ENCODE measurements at regions not wholly inside any gene's neighbourhood (a gene's known extent, or its start where the extent isn't known, plus 50 kb on each side); places are given as distances from the start of the nearest gene placed in this dataset.

GRCh38 chr14:37726708-37727107 lies 131.3 kb downstream of the TTC6 start:
- ATAC-seq: no peak
- intact Hi-C loops (cut with DNase I): no loop called here
- no peaks in the 10 kb centered on the region for H3K9me3 ChIP-seq
- no peak for TF ChIP-seq CTCF (IDR thresholded peaks at IDR 0.05)
- DNase-seq: no peak
- H3K27me3 ChIP-seq: no peaks in the 10 kb centered on the region
- no peaks in the 10 kb centered on the region for H3K36me3 ChIP-seq
- no peak overlapping the region for H3K27ac ChIP-seq
- H3K4me3 ChIP-seq: no peak overlapping the region
- H3K4me1 ChIP-seq: no peaks in the 10 kb centered on the region

GRCh38 chr14:37729218-37729617 lies 133.8 kb downstream of the TTC6 start:
- DNase-seq (no peak), ATAC-seq (no peak)
- Histone ChIP-seq H3K4me1 (no peaks in the 10 kb centered on the region), H3K9me3 (peaks cover 0 to 3% (median 0%) of the 10 kb centered on the region in 11 donors), H3K36me3 (no peaks in the 10 kb centered on the region), H3K4me3 (no peak overlapping the region), H3K27me3 (no peaks in the 10 kb centered on the region), H3K27ac (no peak overlapping the region)
- no peak for TF ChIP-seq CTCF (IDR thresholded peaks at IDR 0.05)
- intact Hi-C loops (cut with DNase I): no loop called here
- 85 to 89% methylated on average over 2 of the region's 2 CpGs for WGBS, 2 donors

- Histone ChIP-seq H3K27me3 (no peaks in the 10 kb centered on the region), H3K4me1 (no peaks in the 10 kb centered on the region), H3K27ac (no peak overlapping the region), H3K9me3 (peaks cover 0 to 3% (median 0%) of the 10 kb centered on the region in 11 donors), H3K36me3 (no peaks in the 10 kb centered on the region), H3K4me3 (no peak overlapping the region)
- 46 to 55% methylated on average over 4 of the region's 4 CpGs for WGBS, 2 donors
- ATAC-seq: no peak
- no peak for DNase-seq
- no peak for TF ChIP-seq CTCF (IDR thresholded peaks at IDR 0.05)
- intact Hi-C loops (cut with DNase I): no loop called here
Observed at GRCh38 chr14:37731094-37731493, 135.7 kb downstream of the TTC6 start.

GRCh38 chr14:37745657-37746056 lies 150.2 kb downstream of the TTC6 start:
- H3K27ac ChIP-seq: no peak overlapping the region
- no peaks in the 10 kb centered on the region for H3K36me3 ChIP-seq
- no peaks in the 10 kb centered on the region for H3K9me3 ChIP-seq
- no peaks in the 10 kb centered on the region for H3K27me3 ChIP-seq
- no peak for ATAC-seq
- intact Hi-C loops (cut with DNase I): no loop called here
- WGBS, 2 donors: 73 to 75% methylated on average over 2 of the region's 2 CpGs
- TF ChIP-seq CTCF (IDR thresholded peaks at IDR 0.05): no peak
- no peaks in the 10 kb centered on the region for H3K4me1 ChIP-seq
- H3K4me3 ChIP-seq: no peak overlapping the region
- DNase-seq: no peak

All from heart right ventricle (tissue), 16 donors.